NCI-H2227 (cell line): ENCODE measurements at regions not wholly inside any gene's neighbourhood (a gene's known extent, or its start where the extent isn't known, plus 50 kb on each side); places are given as distances from the start of the nearest gene placed in this dataset.

Experiments
- DNase-seq: peaks from one replicate; lab custom pipeline; 2025; ENCODE audit not compliant: unreplicated experiment; lab: John Stamatoyannopoulos, UW

- DNase-seq = no peak
These were observed 474.2 kb upstream of the SULF2 start for GRCh38 chr20:48259456-48259855.

- no peak for DNase-seq
These were observed 472.6 kb upstream of the SULF2 start for GRCh38 chr20:48257833-48258232.

GRCh38 chr20:48247961-48248360, 462.7 kb upstream of the SULF2 start:
- DNase-seq = no peak

- DNase-seq = no peak
These were observed 460.9 kb upstream of the SULF2 start for GRCh38 chr20:48246061-48246790.

GRCh38 chr20:48242623-48243022, 457.3 kb upstream of the SULF2 start:
- no peak for DNase-seq

GRCh38 chr20:48241482-48241881, 456.2 kb upstream of the SULF2 start:
- DNase-seq = no peak

GRCh38 chr20:48238781-48239180, 453.5 kb upstream of the SULF2 start:
- no peak for DNase-seq

GRCh38 chr20:48238326-48238725, 453.0 kb upstream of the SULF2 start:
- DNase-seq = no peak

- no peak for DNase-seq
These were observed 451.0 kb upstream of the SULF2 start for GRCh38 chr20:48236000-48236970.

- DNase-seq = no peak
These were observed 449.7 kb upstream of the SULF2 start for GRCh38 chr20:48234951-48235350.

GRCh38 chr20:48231253-48231930, 446.1 kb upstream of the SULF2 start:
- no peak for DNase-seq

GRCh38 chr20:48230216-48230615, 444.9 kb upstream of the SULF2 start:
- DNase-seq = no peak

- DNase-seq = no peak
These were observed 442.1 kb upstream of the SULF2 start for GRCh38 chr20:48227381-48227780.

- DNase-seq = no peak
These were observed 441.4 kb upstream of the SULF2 start for GRCh38 chr20:48226642-48227041.

- no peak for DNase-seq
These were observed 439.3 kb upstream of the SULF2 start for GRCh38 chr20:48224533-48225050.

- DNase-seq = no peak
These were observed 438.4 kb upstream of the SULF2 start for GRCh38 chr20:48223715-48224114.

- no peak for DNase-seq
These were observed 437.4 kb upstream of the SULF2 start for GRCh38 chr20:48222595-48223180.

- DNase-seq = no peak
These were observed 434.9 kb upstream of the SULF2 start for GRCh38 chr20:48220033-48220633.

GRCh38 chr20:48219306-48219705, 434.0 kb upstream of the SULF2 start:
- no peak for DNase-seq

- DNase-seq = no peak
These were observed 431.9 kb upstream of the SULF2 start for GRCh38 chr20:48217190-48217589.

GRCh38 chr20:48215536-48215935, 430.3 kb upstream of the SULF2 start:
- no peak for DNase-seq
